Neural progenitor cell (in vitro differentiated cells): ENCODE measurements at regions not wholly inside any gene's neighbourhood (a gene's known extent, or its start where the extent isn't known, plus 50 kb on each side); places are given as distances from the start of the nearest gene placed in this dataset.

Experiments used
- EZH2phosphoT487 ChIP-seq: fragments of 200-600 bp; sonication (generic); IDR thresholded peaks from 2 replicates; pipeline ENCODE4 v1.6.1; 2017; ENCODE audit warnings: antibody characterized with exemption
- TF ChIP-seq, protein P1 (sequence below): fragments of 200-600 bp; sonication (generic); IDR thresholded peaks from 2 replicates; pipeline ENCODE4 v1.5.1; 2017; ENCODE audit warnings: antibody characterized with exemption, mild to moderate bottlenecking

DNA sequence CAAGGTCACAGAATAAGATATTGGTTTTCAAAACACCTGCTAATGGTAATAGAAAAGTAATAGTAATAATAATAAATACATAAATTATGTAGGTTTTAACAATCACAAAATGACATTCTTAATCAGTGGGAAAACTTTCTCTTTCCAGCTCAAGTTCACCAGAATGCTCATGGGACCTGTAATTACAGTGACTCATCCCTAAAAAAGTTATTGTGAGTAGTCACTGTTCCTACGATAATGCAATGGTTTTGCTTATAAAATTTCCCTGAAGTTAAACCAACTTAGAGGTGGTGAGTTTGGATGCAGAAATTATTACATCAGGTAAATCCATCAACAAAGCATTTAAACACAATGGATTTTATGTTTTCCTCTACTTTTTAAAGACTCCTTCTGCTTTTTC lies 502.3 kb downstream of the PID1 start:
- TF ChIP-seq, protein P1, sequence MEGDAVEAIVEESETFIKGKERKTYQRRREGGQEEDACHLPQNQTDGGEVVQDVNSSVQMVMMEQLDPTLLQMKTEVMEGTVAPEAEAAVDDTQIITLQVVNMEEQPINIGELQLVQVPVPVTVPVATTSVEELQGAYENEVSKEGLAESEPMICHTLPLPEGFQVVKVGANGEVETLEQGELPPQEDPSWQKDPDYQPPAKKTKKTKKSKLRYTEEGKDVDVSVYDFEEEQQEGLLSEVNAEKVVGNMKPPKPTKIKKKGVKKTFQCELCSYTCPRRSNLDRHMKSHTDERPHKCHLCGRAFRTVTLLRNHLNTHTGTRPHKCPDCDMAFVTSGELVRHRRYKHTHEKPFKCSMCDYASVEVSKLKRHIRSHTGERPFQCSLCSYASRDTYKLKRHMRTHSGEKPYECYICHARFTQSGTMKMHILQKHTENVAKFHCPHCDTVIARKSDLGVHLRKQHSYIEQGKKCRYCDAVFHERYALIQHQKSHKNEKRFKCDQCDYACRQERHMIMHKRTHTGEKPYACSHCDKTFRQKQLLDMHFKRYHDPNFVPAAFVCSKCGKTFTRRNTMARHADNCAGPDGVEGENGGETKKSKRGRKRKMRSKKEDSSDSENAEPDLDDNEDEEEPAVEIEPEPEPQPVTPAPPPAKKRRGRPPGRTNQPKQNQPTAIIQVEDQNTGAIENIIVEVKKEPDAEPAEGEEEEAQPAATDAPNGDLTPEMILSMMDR = no peak
- TF ChIP-seq EZH2phosphoT487 = no peak
